Iris pigment epithelial cell (primary cell): ENCODE measurements at regions not wholly inside any gene's neighbourhood (a gene's known extent, or its start where the extent isn't known, plus 50 kb on each side); places are given as distances from the start of the nearest gene placed in this dataset.
A peak's percentile ranks its signal among the peaks of the same experiment; 100 is the strongest.
"Not testable (repeated sequence)": the region's sequence is repeated elsewhere in the genome, so short reads cannot be mapped to it uniquely, and the experiment has no call there.

Experiments
- DNase-seq: peaks from one replicate; pipeline ENCODE4 v3.0.0-alpha.2; 2011; ENCODE audit warnings: low read depth

DNA sequence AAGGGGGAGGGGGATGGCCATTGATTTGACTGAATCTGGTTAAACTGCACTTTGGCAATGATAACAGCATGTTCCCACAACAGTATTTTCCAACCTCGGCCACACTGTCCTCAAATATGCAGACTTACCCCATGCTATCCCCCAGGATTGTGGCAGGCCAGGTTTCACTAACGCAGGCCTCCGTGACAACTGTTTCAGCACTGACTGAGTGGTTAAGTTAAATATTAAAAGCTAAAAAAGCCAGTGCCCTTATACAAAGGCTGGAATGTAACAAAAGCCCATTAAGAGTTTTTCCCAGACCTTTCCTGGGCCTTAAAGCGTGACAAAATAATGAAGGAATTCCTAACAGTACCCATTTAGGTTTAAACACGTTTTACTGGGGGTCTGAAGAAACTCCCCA, 202.9 kb downstream of the USP25 start:
- no peak for DNase-seq

DNA sequence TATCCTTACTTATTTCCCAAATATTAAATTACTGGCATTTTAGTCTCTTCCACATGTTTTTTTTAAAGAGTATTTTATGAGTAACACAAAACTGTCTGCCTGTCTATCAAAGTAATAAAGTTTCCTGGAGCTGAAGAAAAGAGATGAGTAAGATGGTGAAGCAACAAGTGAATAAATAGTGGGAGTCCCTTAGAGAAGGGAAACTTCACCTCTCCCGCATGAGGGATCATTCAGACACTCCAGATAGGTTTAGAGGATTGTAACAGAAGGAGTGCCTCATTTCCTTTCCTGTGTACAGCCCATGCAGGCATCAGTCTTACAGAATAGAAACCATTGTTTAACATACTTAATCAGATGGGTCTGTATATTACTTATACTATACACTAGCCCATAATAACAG, 205.7 kb downstream of the USP25 start:
- DNase-seq: peak; percentile 7

DNA sequence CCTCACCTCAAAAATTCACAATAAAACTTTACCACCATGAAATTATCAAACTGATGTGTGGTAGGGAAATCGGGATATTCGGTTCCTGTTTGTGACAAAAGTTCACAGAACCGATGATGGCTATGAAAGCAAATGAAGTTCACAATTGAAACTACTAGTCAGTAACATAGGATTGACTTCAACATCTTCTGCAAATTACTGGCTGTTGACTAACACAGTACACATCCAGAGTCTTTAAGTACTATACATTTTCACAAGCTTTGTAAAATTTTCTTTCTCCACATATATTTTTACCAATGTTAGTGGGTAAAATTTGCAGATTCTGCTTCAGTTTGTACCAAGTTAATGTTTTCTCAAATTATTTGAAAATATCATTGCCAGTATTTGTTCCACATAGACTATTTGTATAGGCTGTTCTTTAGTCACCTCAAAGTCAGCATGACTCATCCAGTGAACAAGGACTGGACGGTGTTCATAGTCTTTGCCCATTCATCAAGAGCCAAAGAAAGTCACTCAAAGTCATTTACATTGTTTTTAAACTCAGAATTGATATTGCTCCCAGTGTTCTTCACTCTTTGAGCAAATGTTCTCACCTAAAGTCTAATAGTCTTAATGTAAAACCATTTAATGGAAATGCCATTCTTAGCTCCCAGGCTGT, 213.4 kb downstream of the USP25 start:
- peak; percentile 42 for DNase-seq

DNA sequence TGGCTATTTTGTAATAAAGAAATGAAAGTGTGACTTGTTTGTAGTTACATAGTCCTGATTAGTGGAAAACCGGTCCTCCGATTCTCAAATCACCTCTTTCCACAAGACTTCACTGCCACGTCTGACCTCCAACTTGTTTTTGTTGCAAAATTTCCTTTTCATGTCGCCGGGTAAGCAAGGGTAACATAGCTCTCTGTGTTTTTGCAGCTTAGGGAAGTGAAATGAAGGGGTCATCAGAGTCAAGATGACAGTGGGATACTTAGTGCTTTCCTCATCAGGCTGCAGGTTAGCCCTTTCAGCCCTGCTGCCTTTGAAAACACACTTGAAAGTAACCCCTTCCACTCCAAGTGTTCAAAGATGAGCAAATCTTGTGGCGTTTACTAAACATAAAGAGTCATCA, 217.9 kb downstream of the USP25 start:
- DNase-seq: no peak

DNA sequence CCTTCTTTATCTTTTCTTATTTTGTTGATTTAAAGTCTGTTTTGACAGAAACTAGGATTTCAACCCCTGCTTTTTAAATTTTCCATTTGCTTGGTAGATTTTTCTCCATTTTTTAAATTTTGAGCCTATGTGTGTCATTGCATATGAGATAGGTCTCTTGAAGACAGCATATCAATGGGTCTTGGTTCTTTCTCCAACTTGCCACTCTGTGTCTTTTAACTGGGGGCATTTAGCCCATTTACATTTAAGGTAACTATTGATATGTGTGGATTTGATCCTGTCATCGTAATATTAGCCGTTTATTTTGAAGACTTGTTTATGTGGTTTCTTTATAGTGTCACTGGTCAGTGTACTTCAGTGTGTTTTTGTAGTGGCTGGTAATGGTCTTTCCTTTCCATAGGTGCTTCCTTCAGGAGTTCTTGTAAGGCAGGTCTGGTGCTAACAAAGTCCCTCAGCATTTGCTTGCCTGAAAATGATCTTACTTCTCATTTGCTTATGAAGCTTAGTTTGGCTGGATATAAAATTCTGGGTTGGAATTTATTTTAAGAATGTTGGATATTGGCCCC, 223.9 kb downstream of the USP25 start:
- DNase-seq: no peak

DNA sequence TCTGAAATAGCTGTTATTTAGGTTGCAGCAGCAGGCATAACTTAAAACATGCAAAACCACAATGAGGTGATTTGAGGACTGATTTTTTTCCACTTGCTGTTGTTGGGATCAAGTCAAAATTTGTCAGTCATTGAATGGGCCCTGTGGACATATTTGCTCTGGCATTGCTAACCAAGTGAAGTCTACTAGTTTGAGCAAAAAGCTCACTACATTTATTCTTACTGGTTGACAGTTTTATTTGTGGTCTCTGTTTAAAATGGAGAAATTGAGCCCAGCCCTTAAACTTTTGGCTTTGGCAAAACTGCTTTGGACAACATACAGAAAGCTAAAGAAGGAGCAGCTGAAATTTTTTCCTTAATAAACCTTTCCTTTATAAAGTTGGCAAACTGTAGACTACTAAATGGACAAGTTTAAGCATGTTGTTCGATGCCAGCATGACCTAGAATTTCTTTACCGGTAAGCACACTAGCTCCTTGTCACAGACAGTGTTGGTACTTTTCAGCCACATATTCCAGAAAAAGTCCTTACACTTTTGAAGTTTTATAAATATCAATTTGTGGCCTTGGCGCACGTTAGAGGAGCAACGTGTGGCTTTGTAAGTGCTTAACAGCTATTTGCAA, 234.6 kb downstream of the USP25 start:
- no peak for DNase-seq

DNA sequence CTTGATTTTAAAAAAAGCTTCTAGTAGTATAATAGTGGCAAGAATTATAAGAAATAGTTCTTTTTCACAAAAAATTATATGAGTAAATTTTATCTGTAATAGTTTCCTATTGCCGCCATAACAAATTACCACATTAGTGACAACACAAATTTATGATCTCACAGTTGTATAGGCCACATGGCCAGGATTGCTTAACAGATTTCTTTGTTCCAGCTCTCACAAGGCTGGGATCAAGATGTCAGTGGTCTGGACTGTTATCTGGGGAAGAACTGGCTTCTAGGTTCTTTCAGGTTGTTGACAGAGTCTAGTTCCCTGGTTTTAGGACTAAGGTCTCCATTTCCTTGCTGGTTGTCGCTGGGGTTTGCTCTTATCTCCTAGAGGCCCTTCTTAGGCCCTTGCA, 236.4 kb downstream of the USP25 start:
- DNase-seq: no peak

DNA sequence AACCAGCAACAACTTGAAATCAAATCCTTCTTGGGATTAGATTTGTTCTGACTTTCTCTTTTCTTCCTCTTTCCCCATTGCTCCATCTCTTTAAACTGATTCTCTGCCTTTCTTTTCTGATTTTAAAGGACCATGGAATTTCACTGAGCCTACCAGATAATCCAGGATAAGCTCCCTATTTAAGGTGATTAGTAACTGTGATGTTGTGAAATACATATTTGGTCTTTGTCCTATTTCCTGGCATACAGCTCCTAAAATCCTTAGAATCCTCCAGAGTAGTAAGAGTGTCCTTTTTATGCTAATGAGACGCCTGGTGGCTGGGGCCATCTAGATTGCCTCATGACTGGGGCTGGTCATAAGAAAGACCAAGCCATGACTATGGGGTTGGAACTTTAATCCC, 236.9 kb downstream of the USP25 start:
- DNase-seq: no peak

DNA sequence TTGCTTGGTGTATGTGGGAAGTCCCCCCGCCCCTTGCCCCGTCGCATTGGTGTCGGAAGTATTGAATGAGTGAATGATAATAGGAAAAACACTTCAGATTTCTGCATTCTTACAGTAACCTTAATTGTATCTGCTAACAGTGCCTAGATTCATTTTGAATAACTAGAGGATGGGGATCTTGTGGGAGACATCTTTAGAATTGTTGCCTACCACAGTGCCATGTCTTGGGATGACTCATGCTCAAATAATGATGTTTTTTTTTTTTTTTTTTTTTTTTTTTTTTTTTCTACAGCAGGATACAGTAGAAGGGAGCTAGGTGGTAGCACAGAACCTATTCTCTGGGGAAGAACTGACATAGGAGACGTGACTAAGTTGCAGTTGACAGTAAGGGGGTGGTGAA, 237.9 kb downstream of the USP25 start:
- DNase-seq: peak; percentile 49

DNA sequence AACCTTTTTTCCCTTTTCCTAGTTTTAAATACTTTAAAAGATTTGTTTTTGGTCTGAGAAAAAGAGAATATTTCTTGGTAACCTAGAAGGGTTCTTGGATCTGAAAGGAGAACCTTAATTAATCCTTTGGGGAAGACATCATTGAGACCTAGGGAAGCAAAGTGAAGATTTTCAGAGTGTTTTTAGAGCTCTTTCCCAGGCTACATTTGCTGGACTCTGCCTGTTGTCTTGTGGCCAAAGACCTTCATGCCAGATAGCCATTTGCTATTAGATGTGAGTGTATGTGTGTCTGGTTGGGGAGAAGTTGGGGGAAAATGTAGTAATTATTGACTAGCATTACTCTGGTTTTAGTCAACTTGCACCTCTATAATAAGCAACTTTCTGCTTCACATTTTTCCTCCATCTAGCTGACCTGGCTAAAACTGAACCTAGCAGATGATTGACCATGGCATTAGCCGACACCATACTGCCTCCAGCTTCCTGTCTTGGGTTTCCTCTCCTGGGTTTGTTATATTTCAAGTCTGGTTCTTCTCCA, 239.1 kb downstream of the USP25 start:
- no peak for DNase-seq

DNA sequence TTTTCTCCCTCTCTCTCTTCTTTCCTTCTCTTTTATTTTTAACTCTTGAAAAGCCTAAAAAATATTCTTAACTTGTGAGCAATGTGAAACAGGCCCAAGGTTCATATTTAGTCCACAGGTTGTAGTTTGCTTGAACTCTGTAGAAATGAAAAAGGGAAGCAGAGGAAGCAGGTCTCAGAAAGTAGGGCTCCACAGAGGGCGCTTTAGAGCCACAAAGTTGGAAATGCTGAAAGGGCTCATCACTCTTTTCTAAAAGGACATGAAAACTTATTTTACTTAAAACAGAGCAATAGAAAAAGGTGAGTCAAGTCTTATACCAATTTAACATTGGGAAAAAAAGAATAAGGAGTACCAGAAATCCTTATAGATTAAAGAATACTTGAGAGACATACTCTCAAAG, 247.0 kb downstream of the USP25 start:
- DNase-seq: peak; percentile 20

DNA sequence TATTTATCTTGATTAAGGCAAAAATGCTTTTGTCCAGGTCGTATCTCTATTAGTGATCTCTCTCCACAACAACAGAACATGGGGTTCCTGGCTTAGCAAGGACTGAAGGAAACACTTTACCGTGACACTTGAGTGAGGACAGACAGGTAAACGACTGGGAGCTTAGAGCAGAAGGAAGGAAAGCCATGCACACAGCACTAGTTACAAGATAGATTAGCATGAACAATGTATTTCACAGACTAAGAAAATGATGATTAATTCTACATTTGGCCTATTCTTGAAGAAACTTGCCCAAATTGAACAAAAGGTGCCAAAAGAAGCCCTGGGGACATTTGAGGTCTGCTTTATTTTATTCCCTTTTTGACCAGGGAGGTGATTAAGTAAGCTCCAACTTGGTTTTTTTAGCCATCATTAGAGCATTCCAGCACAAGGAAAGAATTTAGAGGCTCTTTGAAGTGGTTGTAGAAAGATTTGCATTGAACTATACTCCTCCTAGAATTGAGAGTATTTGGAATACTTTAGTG, 248.5 kb downstream of the USP25 start:
- DNase-seq: peak; percentile 41

DNA sequence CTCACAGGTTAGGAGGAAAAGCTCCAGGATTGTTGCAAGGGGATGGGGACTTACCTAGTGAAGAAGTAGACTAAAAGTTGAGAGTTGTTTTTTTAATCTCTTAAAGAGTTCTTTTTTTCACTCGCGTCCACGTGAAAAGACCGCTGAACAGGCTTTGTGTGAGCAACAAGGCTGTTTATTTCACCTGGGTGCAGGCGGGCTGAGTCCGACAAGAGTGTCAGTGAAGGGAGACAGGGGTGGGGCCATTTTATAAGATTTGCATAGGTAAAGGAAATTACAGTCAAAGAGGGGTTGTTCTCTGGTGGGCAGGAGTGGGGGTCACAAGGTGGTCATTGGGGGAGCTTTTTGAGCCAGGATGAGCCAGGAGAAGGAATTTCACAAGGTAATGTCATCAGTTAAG, 249.7 kb downstream of the USP25 start:
- DNase-seq: not testable (repeated sequence)

DNA sequence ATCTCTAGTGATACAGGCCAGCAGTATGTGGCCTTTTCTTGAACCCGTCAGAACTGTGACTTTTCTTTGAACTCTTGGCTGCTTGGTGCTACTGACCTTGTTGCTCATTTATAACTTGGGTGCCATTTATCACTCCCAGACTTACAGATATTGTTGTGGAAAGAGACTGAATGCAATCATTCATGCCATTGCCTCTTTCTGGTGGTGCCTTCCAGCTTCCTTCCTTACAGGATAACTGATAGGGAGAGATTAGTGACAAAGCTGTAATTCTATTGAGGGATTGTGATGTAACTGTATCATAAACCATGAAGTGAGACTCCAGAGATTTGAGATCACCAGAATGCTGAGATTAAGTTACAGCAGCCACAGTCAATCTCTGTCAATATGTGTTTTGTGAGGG, 256.5 kb downstream of the USP25 start:
- peak; percentile 49 for DNase-seq

DNA sequence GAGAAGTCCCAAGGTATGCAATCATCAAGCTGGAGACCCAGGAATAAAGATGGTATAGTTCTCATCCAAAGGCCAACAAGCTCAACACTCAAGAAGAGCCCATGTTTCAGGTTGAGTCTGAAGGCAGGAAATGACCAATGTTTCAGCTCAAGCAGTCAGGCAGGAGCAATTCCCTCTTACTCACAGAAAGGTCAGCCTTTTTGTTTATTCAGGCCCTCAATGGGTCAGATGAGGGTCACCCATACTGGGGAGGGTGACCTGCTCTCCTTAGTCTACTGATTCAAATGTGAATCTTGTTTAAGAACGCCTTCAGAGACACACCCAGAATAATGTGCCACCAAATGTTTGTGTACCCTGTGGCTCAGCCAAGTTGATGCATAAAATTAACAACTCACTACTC, 262.4 kb downstream of the USP25 start:
- DNase-seq: peak; percentile 60

DNA sequence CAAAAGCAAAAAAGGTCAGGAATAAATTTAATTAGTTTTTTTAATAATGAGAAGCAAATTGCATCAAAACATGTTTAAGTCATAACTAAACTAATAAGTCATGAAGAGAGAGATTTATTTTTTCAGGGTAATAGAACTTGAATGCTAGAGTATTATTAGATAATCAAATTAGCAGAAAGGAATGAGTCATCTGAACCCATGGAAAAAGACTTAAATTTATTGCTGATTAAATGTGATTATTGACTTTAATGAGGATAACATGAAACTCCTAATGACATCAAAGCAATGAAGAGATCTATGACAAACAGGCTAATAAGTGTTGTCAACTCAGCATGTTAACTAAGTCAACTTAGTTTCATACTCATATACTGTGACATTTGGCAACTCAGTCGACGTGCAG, 264.2 kb downstream of the USP25 start:
- DNase-seq: no peak

DNA sequence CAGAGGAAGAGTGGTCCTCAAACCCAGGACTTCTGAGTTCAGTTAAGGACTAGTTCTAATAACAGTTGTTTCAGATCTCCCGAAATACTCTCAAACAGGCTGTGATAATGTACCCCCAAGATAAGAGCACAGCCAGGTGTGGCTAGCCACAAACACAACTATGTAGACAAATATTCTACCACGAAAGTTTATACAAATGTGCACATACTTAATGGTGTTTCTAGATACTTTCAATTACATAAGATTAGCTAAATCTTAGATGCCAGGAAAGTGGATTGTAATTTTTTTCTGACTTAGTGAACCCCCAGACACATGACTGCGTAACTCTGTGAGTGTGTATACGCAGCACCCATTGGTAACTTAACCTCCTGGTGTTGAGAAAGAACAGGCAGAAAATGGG, 270.0 kb downstream of the USP25 start:
- no peak for DNase-seq

DNA sequence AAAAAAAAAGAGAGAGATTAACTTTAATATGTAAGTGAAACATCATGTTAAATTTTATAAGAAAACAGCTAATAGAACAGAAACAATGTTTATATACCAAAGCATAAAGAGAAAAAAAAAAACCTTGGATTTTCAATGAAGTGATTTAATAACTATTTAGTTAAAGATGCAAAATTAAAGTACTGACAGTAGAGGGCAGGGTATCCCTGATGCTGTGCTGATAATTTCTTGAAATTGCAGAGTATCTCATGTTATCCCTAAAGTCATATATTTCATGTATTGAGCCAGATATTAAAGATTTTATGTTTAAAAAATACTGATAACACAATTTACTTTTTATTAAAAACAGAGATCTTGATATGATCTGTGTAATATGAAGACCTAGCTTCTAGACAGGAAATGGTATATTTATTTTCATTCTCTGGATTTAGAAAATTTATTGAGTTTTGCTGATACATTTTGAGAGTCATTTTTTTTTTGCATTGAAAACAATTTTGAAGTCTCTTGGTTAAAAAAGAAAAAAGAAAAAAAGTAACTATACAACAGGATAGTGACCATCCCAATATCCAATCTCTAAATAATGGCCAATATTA, 273.2 kb downstream of the USP25 start:
- DNase-seq: peak; percentile 55

DNA sequence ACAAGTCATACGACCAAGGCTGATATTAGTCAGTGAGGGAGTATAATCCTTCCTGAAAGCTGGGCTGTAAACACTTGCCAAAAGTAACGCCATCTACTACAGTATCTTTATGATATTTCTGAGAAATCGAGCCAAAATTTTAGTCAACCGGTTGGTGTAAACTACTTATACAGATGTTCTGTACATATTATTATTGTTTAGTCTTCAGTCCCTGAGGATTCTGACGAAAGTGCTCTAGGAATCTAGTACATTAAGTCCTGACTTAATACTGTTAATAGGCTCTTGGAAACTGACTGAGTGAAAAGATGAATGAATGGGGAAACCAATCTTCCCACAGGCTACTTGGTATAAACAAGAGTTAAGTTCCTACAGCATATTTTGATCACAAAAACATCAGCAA, 274.3 kb downstream of the USP25 start:
- peak; percentile 49 for DNase-seq

DNA sequence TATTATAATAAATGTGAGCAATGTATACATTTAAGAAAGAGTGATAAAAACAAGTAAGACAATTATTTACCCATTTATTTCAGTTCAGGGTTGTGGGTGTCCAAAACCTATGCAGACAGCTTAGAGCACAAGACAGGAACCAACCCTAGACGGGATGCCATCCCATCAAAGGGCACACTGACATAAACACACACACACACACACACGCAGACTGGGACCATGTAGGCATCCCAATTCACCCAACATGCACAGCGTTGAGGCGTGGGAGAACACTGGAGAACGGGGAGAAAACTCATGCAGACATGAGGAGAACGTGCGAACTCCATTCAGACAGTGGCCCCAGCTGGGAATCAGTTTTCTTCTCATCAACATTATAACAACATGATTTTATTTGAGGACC, 274.7 kb downstream of the USP25 start:
- DNase-seq: no peak

DNA sequence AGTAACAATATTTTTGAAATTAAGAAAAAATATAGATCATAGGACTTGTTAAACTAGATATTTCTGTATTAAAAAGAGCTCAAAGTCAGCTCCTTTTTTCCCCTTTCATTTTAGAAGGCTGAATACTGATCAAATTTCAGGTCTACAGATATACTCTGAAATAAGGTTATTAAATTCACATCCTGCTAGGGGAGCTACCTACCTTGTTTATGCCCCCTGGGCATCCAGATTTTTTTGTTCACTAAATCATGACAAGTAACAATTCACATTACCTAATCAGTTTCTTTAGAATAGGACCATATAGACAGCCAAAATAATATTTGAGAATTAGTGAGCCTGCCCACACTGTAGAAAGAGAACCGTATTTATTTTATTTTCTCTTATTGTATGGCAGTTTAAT, 276.2 kb downstream of the USP25 start:
- DNase-seq: no peak

DNA sequence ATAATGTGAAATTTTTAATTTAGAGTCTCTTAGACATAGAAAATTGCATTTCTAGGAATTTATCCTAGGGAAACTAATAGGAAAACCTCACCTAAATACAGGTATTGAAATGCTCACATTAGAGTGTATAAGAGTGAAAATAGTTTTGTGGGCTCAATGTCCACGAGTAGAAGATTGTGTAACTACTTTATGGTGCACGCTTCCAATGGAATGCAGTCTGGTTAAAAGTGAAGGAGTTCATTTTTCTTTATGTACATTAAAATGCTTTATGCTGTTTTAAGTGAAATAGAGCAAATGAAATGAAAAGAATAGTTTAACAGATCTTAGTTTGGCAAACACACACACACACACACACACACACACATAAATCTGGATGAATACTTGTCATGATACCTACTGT, 278.2 kb downstream of the USP25 start:
- DNase-seq: peak; percentile 29

DNA sequence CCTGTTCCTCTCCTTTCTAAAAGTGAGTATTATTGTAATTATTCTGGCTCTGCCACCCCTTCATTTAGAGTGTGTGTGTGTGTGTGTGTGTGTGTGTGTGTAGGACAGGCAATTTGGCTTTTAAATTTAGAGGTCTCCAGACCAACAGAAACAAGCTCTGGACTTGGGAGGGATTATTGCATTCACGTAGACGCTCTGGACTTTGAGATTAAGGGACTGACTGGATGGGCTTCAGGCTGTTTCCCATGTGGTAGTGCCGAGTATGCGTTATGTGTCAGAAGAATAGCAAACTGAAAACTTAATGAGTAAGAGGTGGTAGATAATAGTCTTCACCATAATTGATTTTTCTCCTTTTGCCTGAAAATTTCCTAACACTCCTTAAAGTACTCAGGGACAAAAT, 281.9 kb downstream of the USP25 start:
- DNase-seq: no peak
